ENCODE measurements at regions not wholly inside any gene's neighbourhood (a gene's known extent, or its start where the extent isn't known, plus 50 kb on each side); places are given as distances from the start of the nearest gene placed in this dataset.

DNA sequence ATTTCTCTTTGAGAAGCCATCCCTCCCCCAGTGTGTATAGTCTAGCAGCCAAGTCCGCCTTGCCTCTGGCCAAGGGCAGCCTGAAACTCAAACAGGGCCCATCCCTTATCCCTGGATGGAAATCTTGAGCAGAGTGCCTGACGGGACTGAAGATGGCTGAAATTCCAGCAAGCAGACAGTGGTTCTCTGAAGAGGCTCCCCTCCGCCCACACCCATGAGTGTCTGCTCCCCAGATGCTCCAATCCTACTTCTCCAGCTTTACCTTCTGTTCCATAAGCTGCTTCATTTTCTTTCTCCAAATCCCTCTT lies 396.2 kb downstream of the NUAK1 start:
- no peak for DNase-seq (ENCODE audit: low read depth in 2 of 2)

DNA sequence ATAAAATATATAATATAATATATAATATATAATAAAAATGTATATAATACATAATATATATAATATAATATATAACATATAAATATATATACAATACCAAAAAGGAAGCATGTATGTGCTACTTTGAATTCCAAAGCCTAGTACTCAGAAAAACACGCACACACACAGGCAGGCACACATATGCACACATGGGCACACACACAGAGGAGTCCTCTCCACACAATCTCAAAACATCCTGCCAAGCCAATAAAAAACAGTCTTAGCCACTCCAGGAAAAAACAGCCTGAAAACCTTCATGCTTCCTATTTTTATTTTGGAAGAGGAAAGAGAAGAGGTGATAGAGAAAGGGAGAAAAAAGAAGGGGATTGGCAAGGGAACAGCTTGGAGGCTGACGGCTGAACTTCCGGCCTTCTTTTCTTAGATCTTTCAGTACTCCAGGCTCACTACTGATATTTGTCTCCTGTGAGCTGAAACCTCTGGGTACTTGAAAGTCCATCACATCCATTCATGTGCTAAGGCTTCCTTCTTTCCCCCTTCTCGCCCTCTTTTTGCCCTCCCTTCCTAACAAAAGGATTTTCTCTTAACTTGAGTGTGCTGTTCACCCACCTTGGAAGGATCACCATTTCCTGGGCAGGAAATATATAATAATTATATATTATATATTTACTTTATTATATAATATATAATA lies 394.2 kb downstream of the NUAK1 start:
- DNase-seq (ENCODE audit: low read depth in 2 of 2): no peak

DNA sequence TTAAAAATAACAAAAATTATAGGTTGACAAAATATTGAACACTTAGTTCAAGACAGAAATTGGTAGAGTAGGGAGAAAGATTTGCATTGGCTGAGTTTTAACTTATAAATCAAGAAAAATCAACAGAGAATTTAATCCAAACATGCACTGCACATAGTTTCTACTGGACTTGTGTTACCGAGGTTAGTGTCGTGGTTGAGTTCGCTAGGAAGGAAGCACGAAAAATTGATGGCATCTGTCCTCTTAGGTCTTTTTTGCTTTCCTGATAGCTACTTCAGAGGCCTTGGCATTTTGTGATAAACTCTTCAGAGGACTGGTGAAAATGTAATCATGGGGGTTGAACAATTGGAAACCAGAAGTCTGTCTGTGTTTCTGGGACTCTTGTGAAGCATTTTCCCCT lies 392.9 kb downstream of the NUAK1 start:
- no peak for DNase-seq (ENCODE audit: low read depth in 2 of 2)

DNA sequence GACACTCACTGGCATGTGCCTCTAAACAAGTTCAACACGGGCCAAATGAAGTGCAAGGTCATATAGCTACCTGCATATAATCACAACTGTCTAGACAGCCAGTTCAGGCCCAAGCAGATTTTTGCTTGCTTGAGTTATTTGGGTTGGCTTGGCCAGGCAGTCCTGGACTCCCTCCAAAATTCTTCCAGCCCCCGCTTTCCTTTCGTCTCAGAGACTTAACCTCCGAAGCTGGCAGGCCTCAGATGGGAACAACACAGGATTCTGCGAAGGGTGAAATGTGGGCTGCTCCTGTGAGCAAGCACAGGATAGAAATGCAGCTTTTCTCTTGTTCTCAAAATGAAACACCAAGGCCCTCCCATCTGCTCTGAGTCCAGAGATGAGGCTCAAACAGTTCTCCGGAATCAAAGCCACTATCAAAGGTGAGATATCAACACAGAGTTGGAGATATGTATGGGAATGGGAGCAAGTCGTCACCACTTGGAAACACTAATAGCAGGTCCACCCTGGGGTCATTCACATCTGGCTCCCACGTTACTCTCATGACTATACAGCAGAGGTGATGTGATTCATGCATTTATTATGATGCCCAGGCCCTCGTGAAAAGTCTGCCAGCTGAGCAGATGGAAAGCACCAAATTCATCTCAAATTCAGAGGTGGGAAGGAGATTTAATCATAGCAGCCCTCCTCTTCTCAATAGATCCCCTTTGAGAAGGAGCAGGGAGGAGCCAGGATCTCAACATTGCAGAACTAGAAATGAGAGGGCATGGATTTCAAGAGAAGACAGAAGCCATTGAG lies 389.8 kb downstream of the NUAK1 start:
- peak in 1 of 2 donors; percentile 74 for DNase-seq (ENCODE audit: low read depth in 2 of 2)

DNA sequence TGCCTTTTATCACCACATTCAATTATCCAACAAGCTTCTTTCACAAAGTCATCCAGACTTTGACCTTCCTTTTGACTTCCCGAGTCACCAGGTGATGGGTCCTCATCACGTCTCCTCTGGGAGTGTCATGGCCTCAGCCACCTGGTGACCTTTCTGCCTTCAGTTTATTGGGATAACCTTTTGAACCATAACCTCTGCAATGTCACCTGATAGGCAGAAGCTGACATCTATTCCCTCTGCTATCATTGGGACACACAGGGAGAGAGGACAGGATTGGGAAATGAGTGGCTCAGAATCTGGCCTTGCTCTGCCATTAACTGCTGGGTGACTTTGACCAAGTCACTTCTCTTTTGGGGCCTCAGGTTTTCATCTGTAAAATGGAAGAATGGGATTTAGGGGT lies 388.7 kb downstream of the NUAK1 start:
- DNase-seq (ENCODE audit: low read depth in 2 of 2): no peak

DNA sequence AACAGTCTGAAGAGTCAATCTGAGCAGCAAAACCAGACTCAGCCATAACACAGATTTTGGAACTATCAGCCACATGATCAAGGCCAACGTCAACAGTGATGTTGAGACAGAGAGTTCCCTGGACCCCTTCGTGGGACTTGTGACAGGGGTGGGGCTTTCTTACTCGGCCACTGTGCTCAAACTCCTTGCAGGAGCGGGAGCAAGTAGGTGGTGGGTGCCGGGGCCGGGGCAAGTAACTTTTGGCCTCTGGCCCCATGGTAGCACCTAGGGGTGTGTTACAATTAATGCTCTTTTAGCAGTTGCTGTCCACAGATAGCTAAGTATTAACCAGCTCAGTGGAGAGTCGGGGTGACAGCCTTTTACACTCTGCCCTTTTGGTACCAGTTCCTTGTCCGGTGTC lies 384.4 kb downstream of the NUAK1 start:
- DNase-seq (ENCODE audit: low read depth in 2 of 2): no peak

DNA sequence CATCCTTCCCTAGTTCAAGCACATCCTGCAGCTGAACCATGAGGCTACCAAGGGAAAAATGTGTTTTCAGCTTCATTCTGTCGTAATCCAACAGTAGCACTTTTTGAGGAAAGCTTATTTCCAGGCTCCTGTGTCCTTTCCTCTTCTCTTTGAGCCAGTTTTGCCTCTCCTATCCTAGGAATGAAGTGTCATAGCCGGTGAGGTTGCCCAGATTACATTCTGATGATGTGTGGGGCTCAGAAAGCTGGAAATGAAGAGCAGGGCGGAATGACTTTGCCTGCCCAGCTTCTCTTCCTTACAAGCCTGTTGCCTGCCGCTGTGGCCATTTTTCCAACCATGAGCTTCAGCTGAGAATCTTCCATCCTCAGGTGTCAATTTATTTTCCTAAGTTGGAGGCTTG lies 381.8 kb downstream of the NUAK1 start:
- DNase-seq (ENCODE audit: low read depth in 2 of 2): no peak

DNA sequence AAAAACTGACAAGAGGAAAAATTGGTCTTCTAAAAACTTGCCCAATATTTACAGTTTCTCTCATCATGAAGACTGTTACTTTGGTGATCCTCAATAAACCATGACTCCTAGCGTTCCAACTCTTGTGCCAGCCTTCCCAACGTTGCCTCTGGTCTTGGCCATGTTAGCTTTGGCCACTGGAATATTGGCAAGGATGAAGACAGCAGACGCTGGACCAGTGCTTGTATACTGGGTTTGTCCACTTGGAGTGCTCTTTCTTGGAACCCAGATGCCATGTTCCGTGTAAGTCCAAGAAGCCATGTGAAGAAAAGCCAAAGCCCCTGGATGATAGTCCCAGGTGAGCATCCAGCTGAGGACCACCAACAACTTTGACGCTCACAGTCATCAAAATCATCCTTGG lies 379.6 kb downstream of the NUAK1 start:
- no peak for DNase-seq (ENCODE audit: low read depth in 2 of 2)

DNA sequence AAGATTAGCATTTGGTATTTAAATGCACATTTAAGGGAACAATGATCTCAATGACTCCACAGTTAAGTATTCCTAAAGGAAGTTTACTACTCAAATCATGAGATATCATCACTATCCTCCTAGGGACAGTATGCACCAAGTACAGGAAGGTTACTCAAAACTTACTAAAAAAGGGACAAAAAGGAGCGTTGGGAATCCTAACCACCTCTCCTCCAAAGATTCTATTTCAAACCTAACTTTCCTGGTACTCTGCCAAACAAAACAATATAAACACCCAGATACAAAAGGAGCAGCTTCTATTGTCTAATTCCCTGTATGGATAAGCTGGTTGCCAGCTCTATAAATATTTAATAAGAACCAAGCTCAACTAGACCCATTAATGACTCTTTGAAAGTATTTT lies 377.7 kb downstream of the NUAK1 start:
- peak; percentile 43 to 83 for DNase-seq (ENCODE audit: low read depth in 2 of 2)

DNA sequence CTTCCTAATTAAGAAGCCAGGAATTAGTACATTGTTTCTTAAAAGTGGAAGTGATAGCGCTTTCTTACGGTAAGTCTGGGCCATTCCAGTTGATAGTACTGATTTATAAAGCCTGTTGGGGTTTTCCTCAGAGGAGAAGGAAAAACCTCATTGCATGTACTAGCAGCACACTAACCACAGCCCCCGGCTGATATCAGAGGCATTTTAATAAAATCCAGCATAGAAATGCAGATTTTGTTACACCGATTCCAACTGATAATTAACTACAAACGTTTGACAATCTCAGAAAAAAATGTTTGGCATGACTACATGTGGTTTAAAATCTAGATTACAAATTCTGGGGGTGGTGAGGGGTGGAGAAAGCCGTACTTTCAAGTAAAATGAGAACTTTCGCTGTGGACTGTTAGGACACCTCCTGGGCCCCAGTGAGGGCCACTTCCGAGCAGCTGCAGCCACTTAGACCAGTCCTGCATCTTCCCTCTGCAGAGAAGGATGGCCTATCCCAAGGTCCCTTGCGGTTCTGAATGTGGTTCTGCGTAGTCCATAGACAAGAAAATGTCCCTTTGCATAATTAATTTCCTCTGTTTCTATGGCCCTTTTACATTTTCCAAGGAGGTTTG lies 374.4 kb downstream of the NUAK1 start:
- DNase-seq (ENCODE audit: low read depth in 2 of 2): no peak

DNA sequence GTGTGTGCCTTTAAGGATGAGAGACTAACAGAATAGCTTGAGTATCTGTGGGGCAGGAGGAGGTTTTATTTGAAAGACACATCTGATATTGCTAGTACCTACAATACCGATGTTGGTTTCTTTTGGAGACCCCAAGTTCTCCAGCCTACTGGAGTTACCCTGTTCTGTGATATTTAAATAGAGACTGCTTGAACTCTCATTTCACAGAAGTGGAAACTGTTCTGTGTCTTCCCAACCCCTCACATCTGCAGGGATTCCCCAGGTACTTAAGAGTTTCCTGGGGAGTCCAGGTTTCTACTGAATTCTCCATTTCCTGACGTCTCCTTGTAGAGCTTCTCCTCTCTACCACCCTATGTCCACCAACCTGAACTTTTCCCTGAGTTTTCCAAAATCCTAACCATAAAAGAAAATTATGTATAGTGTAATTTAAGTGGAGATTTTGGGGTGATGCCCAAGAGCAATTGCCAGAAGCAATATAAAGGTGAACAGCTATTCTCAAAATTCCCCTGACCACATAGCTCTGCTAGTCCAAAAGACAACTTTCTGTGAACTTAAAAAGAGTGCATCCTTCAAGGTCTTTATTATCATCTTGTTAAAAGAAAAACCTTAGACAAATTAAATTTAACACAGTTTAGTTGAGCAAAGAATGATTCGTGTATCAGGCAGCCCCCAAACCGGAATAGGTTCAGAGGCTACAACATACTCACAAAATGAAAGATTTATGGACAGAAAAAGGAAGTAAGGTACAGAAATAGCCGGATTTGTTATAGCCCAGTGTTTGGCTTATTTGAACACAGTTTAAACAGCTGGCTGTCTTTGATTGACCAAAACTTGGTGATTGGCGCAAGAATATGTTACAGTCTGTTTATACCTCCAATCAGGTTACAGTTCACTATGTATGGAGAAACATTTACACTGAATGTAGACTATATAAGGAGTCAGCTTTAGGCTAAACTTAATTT lies 373.4 kb downstream of the NUAK1 start:
- DNase-seq (ENCODE audit: low read depth in 2 of 2): peak; percentile 45 to 62

DNA sequence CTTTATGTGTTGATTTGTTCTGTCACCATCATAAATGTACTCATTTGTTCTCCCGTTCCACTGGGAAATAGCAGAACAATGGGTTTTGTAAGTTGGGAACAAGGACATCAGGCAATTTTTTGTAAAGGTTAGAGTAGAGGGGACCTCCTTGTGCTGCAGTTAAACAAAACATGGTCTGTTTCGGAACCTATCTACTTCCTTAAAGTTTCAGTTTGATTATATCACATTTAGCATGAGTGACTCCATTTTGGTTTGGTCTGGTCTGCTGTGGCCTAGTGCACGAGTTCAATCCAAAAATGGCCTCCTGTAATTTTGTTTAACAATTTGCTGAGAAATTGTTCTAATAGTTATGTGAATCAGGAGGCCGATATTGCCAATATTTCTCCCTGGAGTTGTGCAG lies 372.7 kb downstream of the NUAK1 start:
- DNase-seq (ENCODE audit: low read depth in 2 of 2): no peak

DNA sequence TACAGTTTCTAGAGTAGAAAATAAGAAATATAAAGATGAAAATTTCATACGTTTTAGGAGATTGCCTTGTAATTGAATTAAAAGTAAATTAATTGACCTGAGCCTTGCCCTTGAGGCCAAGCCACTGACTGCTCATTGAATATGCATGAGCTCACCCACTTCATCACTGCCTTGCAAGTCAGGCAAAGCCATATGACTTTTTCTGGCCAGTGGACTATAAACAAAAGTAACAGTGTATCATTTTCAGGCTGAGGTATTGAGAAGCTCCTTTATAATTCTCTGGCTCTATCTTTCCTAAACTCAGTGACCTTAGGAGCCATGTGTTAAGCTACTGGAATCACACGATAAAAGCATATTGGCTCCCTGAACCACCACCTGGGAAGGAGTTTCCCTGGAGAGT lies 369.3 kb downstream of the NUAK1 start:
- DNase-seq (ENCODE audit: low read depth in 2 of 2): no peak

DNA sequence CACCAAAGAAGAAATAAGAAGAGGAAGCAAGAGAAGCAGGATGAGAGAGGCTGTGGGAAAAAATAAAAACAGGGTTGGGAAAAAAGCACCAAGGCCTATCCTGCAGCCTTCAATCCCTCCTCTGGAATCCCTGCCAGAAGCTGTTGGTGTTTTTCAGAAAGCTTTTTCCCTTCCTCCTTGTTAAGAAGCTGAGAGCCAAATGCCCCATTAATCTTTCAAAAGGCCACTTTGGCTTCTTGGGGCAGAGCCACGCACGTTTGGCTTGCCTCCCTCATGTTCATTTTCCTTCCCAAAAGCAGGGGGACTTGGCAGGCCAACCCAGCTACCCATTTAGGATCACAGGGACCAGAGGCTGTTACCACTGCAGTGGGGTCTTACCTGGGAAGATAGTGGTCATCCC lies 365.3 kb downstream of the NUAK1 start:
- no peak for DNase-seq (ENCODE audit: low read depth in 2 of 2)

DNA sequence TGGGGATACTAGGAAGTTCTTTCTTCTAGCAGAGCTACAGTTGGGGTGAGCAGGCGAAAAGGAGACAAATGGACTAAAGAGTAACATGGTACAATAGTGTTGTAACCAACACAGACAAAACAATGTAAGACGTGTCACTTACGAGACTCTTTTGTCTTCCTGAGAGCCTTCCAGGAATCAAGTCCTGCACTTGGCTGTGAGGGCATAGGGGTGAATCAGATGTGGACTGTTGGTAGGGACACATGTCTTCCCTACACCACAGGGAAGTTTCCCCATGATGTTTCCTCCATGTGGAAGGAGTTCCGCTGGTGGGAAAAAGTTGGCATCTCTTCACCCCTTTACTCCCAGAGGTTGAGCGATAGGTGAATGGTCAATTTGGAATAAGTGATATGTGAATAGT lies 364.7 kb downstream of the NUAK1 start:
- DNase-seq (ENCODE audit: low read depth in 2 of 2): no peak

DNA sequence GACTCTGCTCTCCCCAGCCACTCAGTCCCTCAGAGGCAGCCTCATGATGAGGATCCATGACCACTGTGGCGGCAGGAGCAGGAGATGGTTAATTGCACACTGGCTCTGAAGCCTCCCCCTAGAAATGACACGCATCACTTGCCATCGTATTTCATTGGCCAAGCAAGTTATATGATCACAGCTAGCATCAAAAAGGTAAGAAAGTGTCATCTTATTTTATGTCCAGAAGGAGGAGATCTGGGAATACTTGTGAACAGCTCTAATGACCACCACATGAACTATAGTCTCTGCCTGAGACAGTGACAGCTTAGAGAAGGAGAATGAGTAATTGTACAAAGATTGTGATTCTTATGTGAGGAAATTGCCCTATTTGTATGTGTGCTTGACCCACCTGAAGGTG lies 363.4 kb downstream of the NUAK1 start:
- peak in 1 of 2 donors; percentile 34 for DNase-seq (ENCODE audit: low read depth in 2 of 2)

DNA sequence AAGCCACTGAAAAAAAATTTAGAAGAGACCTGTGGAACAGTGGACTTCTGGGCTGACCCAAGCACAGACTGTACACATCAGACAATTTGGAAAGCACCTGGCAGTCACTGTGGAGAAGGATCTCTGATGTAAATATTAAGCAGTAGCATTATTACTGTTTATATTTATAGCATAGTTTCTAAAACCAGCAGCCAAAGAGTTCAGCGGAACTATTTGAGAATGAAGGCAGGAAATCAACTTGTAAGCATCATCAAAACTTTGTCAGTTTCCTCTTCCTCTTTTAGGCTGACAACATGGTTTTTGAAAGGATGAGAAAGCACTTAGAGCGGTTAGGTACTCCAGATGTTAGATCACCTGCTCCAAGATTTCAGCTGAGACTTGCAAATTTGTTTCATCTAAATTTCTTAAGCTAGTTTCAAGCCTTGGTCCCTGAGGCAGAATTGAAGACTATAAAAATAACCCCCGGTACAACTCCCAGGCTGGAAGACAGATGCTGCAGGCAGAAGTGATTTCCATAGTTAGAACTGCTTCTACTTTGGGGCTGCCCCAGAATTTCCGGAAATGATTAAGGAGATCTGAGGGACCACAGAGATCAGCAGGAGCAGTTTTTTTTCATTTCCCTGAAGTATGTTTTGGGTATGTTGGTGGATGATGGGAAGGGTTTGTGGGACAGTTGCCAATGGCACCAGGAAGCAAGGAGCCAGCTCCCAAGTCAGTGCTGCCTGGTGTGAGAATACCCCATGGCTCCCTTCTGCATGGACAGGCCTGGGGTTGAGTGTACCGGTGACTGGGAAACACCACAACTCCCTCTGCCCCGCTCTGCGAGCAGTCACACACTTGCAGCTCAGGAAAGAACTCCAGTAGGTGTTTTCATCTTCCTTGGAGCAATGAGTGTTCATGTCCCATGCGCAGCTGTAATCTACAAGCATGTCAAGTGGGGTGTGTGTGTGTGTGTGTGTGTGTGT lies 354.5 kb downstream of the NUAK1 start:
- DNase-seq (ENCODE audit: low read depth in 2 of 2): peak; percentile 27 to 59

DNA sequence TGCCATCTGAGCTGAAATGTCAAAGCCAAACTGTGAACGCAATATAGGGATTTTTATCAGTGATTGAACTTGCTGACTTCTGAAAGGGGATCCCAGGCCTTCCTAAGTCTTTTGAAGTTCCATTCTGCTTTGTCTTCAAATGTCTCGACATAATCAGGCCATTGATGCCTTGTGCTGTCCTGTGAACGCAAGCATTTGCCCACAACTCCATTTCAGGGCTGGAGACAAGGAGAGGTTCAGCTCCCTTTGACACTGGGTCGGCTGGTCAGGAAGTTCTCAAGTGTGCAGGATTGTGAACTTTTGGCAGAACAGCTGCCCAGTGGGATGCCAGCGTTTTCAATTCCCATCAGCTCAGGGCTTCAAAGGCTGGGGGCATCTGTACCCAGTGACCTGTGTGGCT lies 345.3 kb downstream of the NUAK1 start:
- DNase-seq (ENCODE audit: low read depth in 2 of 2): no peak

DNA sequence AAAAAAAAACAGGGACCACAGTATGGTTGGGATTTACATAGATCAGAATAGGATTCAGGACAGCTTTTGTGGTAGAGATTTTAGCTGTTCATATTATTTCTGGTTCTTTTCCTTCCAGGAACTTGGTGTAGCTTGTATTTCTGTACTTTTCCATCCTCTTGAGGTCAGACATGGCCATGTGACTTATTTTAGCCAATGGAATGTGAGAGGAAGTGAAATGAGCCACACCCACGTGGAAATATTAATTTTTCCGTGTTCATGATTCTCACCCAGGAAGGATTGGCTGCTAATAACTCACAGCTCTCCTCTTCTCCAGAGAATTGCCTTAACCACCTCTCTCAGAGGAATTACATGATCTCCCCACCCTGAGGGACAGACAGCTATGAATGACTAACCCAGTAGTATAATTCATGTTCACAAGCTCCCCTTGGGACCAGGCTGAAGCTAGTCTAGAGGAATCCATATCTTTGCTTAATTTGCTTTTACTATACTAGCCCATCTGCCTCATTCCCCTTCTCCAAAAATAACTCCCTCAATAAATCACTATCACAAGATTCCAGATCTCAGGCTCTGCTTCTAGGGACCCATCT lies 340.4 kb downstream of the NUAK1 start:
- DNase-seq (ENCODE audit: low read depth in 2 of 2): no peak

DNA sequence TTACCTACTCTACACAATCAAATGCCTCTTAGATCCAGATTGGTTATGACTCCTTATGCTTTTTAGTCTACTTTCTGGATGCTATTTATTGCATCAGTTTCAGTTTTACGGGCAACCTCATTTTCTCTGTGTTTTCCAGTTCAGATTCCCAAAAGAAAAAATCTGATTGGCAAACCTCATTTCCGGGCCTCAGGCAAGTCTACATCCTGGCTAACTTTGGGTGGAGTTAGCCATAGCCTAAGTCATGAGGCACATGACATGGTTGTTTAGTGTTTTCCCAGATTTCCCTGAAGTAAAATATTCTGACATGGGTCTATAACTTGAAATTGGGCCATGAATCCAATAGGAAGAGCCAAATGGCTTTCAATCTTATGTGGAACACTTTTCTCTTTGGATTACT lies 339.7 kb downstream of the NUAK1 start:
- DNase-seq (ENCODE audit: low read depth in 2 of 2): no peak
